ENCODE measurements at regions not wholly inside any gene's neighbourhood (a gene's known extent, or its start where the extent isn't known, plus 50 kb on each side); places are given as distances from the start of the nearest gene placed in this dataset.

DNA sequence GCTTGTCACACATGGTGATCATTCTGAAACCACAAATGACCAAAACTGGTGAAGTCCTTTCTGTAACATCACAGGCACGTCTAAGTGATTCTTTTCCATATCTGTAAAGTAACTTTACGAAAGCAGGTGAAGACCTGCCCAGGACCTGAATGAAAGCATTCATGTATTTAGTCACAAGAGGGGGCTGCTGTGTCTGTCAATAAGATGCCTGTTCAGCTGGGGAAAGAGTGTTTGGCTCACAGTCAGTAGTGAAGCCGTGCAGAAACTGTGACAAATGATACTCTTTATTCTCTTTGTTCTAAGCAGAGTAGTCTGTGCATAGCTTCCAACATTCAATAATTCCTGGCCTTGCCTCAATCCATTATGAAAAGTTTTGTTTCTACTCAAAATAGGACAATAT lies 373.5 kb upstream of the OR4E1 start:
- no peaks in the 10 kb centered on the region for H3K9me3 ChIP-seq
- H3K4me3 ChIP-seq: no peak overlapping the region
- intact Hi-C loops (cut with DNase I; ENCODE audit: low total_unique reads): no loop called here
- no peaks in the 10 kb centered on the region for H3K27me3 ChIP-seq
- TF ChIP-seq CTCF (IDR thresholded peaks at IDR 0.05): no peak
- DNase-seq: no peak
- H3K27ac ChIP-seq: no peak overlapping the region
- no peaks in the 10 kb centered on the region for H3K36me3 ChIP-seq
- H3K4me1 ChIP-seq: no peaks in the 10 kb centered on the region

DNA sequence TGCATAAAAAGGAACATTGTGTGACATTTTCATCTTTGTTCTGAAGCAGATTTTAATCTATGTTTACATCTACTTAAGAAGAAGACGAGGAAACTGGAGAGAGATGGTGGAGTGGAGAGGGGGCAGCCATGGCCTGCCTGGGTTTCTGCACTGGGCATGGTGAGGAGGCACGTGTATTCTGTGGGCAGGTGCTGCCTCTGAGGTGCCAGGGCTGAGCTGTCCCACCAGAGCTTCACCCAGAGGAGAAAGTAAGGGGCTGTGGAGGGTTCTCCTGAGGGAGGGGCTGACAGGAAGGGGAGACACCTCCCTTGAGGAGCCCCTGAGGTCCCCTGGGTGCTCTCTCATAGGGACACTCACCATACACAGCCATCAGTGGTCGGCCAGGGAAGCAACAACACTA lies 372.4 kb upstream of the OR4E1 start:
- no peak for TF ChIP-seq CTCF (IDR thresholded peaks at IDR 0.05)
- intact Hi-C loops (cut with DNase I; ENCODE audit: low total_unique reads): no loop called here
- no peaks in the 10 kb centered on the region for H3K27me3 ChIP-seq

GRCh38 chr14:22044193-22044592 lies 370.6 kb upstream of the OR4E1 start:
- H3K9me3 ChIP-seq: no peaks in the 10 kb centered on the region
- H3K4me3 ChIP-seq: no peak overlapping the region
- intact Hi-C loops (cut with DNase I; ENCODE audit: low total_unique reads): no loop called here
- DNase-seq: no peak
- no peaks in the 10 kb centered on the region for H3K27me3 ChIP-seq
- H3K36me3 ChIP-seq: no peaks in the 10 kb centered on the region
- no peak for TF ChIP-seq CTCF (IDR thresholded peaks at IDR 0.05)
- H3K4me1 ChIP-seq: no peaks in the 10 kb centered on the region
- H3K27ac ChIP-seq: no peak overlapping the region

More for the DNA sequence above, 372.4 kb upstream of the OR4E1 start:
- Histone ChIP-seq H3K27ac (no peak overlapping the region), H3K4me3 (no peak overlapping the region), H3K36me3 (no peaks in the 10 kb centered on the region), H3K9me3 (no peaks in the 10 kb centered on the region), H3K4me1 (no peaks in the 10 kb centered on the region)
- DNase-seq: no peak

DNA sequence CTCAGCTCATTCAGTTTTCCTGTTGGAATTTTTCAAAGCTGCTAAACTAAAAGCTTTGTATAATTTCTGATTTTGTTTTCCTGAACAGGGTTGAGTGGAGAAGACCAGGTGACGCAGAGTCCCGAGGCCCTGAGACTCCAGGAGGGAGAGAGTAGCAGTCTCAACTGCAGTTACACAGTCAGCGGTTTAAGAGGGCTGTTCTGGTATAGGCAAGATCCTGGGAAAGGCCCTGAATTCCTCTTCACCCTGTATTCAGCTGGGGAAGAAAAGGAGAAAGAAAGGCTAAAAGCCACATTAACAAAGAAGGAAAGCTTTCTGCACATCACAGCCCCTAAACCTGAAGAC lies 367.1 kb upstream of the OR4E1 start:
- intact Hi-C loops (cut with DNase I; ENCODE audit: low total_unique reads): no loop called here
- no peak for DNase-seq
- Histone ChIP-seq H3K36me3 (no peaks in the 10 kb centered on the region), H3K4me1 (no peaks in the 10 kb centered on the region), H3K4me3 (no peak overlapping the region), H3K9me3 (no peaks in the 10 kb centered on the region), H3K27ac (no peak overlapping the region), H3K27me3 (no peaks in the 10 kb centered on the region)
- no peak for TF ChIP-seq CTCF (IDR thresholded peaks at IDR 0.05)

- H3K27me3 ChIP-seq: no peaks in the 10 kb centered on the region
- no peaks in the 10 kb centered on the region for H3K4me1 ChIP-seq
- intact Hi-C loops (cut with DNase I; ENCODE audit: low total_unique reads): no loop called here
- H3K27ac ChIP-seq: no peak overlapping the region
- H3K9me3 ChIP-seq: no peaks in the 10 kb centered on the region
- no peaks in the 10 kb centered on the region for H3K36me3 ChIP-seq
- DNase-seq: no peak
- no peak for TF ChIP-seq CTCF (IDR thresholded peaks at IDR 0.05)
- no peak overlapping the region for H3K4me3 ChIP-seq
Measured at GRCh38 chr14:22039938-22040780, 366.5 kb upstream of the OR4E1 start.
